HG03060 (cell line): ENCODE measurements at regions not wholly inside any gene's neighbourhood (a gene's known extent, or its start where the extent isn't known, plus 50 kb on each side); places are given as distances from the start of the nearest gene placed in this dataset.
"Not testable (repeated sequence)": the region's sequence is repeated elsewhere in the genome, so short reads cannot be mapped to it uniquely, and the experiment has no call there.

Experiments used
- ATAC-seq: cut with Tn5 transposase; IDR thresholded peaks from one replicate; pipeline ENCODE4 v1.9.1; 2021; ENCODE audit warnings: low read depth, moderate number of reproducible peaks; ENCODE audit not compliant: unreplicated experiment

- ATAC-seq = no peak
Measured at GRCh38 chr18:22499421-22499820, 81.7 kb upstream of the CTAGE1 start.

DNA sequence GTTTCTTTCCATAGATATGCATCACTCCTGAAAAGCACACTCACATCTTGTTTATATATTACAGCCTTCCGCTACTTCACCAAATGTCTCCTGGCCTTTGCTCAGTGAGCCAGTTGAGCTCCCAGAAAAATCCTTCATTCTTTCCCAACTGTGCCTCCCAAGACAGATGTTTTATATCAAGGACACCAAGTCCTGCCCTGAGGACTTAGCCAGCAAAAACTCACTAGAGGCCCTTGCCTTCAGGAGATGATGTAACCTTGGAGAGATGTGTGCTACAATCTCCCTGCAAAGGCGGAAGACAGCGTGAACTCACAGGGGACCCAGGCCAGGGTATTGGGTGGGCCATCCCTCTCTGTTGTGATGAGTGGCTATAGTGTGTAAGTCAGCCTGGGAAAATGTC is 86.1 kb upstream of the CTAGE1 start:
- ATAC-seq = no peak

- no peak for ATAC-seq
Measured at GRCh38 chr18:22504251-22505030, 86.7 kb upstream of the CTAGE1 start.

- no peak for ATAC-seq
Measured at GRCh38 chr18:22505141-22505591, 87.5 kb upstream of the CTAGE1 start.

DNA sequence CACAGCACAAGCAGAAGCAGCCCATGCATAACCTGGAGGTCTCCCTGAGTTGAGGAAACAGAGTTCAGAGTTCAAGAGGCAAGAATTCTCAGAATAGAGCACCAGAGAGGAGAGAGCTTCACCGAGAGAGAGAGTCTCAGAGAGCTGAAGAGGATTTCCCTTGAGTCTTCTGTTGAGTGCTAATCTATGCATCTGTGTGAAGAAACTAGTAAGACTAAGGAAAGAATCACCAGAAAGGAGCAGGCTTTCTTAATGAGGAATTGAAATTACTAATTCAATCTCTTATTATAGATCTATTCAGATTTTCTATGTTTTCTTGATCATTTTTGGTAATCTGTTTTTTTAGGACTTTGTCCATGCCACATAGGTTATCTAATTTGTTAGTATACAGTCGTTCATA is 89.3 kb upstream of the CTAGE1 start:
- ATAC-seq = no peak

GRCh38 chr18:22509423-22509822 is 91.7 kb upstream of the CTAGE1 start:
- ATAC-seq = no peak

- ATAC-seq = no peak
Measured at GRCh38 chr18:22510697-22511096, 93.0 kb upstream of the CTAGE1 start.

DNA sequence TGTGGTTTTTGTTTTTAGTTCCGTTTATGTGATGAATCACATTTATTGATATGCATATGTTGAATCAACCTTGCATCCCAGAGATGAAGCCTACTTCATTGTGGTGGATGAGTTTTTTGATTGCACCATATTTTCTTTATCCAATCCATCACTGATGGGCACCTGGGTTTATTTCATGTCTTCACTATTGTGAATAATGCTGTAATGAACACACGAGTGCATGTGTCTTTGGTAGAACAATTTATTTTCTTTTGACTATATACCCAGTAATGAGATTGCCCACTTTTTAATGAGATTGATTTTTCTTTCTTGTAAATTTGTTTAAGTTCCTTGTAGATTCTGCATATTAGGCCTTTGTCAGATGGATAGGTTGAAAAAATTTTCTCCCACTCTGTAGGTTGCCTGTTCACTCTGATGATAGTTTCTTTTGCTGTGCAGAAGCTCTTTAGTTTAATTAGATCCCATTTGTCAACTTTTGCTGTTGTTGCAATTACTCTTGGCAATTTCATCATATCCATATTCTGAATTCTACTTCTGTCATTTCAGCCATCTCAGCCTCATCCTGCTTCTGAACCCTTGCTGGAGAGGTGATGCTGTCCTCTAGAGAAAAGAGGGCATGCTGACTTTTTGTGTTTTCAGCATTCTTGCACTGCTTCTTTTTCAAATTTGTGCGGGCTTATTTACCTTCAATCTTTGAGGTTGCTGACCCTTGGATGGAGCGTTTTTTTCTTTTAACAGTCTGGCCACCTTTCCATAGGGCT is 96.2 kb upstream of the CTAGE1 start:
- no peak for ATAC-seq

GRCh38 chr18:22514655-22515054 is 96.9 kb upstream of the CTAGE1 start:
- ATAC-seq = no peak

GRCh38 chr18:22515250-22515649 is 97.5 kb upstream of the CTAGE1 start:
- no peak for ATAC-seq

- ATAC-seq = no peak
Measured at GRCh38 chr18:22517356-22517755, 99.6 kb upstream of the CTAGE1 start.

- no peak for ATAC-seq
Measured at GRCh38 chr18:22521026-22521707, 103.5 kb upstream of the CTAGE1 start.

DNA sequence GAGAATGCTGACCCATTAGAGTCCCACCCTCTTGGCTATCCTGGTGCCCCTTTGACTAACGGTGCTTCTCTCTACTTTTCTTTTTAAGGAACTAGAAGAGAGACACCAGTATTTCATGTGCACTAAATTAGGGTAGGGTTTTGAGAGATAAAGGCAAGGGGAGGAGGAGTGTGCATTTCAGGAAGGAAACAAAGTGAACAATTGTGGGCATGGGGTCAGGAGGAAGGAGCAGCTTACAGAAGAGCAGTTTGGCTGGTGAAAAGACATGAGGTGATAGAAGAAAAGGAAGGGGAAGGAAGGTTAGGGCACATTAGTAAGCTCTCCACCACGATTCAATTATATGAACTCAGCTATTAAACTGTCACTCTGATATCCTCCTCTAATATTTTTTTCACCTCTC is 105.8 kb upstream of the CTAGE1 start:
- ATAC-seq = no peak

GRCh38 chr18:22524783-22525182 is 107.1 kb upstream of the CTAGE1 start:
- ATAC-seq = no peak

DNA sequence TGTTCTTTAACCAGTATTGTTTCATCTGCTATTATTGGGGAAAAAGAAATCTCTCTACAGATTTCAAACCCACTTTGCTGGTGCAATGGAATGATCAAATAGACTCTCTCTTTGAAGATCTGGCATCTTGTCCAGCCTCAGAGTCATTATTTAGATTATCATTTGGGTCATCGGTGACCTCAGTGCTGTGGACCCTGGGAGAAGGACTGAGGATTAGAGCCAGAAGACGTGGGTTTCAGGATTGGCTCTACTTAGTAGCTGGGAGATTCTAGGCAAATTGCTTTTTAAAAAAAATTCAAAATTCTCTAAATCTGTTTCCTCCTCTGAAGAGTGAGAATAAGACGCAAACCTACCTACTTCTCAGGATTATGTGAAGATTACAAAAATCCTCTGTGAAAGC is 107.6 kb upstream of the CTAGE1 start:
- no peak for ATAC-seq

- ATAC-seq = no peak
Measured at GRCh38 chr18:22525883-22526282, 108.2 kb upstream of the CTAGE1 start.

DNA sequence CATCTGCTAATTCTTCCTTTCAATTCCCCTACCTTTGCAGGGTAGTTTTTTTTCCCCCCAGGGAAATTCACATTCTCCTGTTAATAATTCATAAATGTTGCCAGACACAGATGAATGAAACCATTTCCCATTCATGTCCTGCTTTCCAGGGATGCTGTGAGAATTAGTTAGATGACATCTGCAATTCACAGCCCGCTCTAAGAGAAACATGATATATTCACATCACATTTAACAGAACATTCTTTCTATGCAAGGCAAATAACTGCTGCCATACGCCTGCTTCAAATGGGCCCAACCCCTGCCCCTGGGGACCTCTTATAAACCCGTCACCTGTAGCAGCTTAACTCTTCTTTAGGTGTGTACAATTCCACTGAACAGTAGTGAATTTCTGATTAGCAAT is 110.6 kb upstream of the CTAGE1 start:
- no peak for ATAC-seq

DNA sequence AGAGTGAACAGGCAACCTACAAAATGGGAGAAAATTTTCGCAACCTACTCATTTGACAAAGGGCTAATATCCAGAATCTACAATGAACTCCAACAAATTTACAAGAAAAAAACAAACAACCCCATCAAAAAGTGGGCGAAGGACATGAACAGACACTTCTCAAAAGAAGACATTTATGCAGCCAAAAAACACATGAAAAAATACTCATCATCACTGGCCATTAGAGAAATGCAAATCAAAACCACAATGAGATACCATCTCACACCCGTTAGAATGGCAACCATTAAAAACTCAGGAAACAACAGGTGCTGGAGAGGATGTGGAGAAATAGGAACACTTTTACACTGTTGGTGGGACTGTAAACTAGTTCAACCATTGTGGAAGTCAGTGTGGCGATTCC is 117.0 kb upstream of the CTAGE1 start:
- not testable (repeated sequence) for ATAC-seq

GRCh38 chr18:22536558-22536957 is 118.8 kb upstream of the CTAGE1 start:
- ATAC-seq = no peak

- no peak for ATAC-seq
Measured at GRCh38 chr18:22538426-22538825, 120.7 kb upstream of the CTAGE1 start.

DNA sequence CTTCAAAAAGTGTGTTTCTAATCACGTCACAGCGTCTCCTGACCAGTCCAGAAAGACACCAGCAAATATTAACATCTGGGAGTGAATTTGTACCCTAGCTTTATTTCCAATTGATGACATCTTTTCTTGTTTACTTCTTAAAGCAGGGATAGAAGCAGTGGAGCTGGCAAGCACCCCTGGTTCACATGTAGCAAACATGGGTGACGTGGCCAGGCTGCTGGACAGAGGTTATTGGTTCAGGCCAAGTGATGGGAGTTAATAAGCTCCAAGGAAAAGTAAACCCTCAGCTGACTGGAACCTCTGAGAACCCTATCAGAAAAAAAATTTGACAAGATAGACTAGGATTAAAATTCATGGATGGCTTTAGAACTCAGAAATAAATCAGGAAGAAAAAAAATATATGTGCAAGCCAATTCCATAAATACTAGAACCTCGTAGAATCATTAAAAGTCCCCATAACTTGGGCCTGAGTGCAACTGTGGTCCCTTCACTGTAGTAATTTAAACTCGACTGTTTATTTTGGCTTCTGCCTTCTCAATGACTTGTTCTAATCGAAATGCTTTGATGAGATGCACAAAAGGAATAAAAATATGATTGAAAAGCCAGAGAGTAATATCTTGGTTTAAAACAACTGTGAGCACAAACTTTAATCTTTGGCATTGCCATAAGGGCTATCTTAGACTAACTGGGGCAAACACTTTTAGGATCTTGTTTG is 121.5 kb upstream of the CTAGE1 start:
- no peak for ATAC-seq
